CD14-positive monocyte (primary cell): ENCODE measurements at regions not wholly inside any gene's neighbourhood (a gene's known extent, or its start where the extent isn't known, plus 50 kb on each side); places are given as distances from the start of the nearest gene placed in this dataset.
A peak's percentile ranks its signal among the peaks of the same experiment; 100 is the strongest.

ENCODE experiments used
- DNase-seq, 3 donors: peaks; one replicate each; pipeline ENCODE4 v3.0.0-alpha.2; 2011 to 2022
- H2AFZ ChIP-seq: 2 replicates; pipeline ENCODE4 v1.6.0; 2012; ENCODE audit warnings: mild to moderate bottlenecking, low read depth, low read length, inconsistent platforms; ENCODE audit not compliant: insufficient read depth, poor library complexity, severe bottlenecking
- H3K27ac ChIP-seq, 2 donors: 1 replicate in 1 of 2; 2 replicates in 1 of 2; pipeline ENCODE4 v1.5.1; 2012 to 2013; ENCODE audit warnings: low read length in 2 of 2, control low read depth in 1 of 2, inconsistent platforms in 1 of 2, low read depth in 1 of 2, mild to moderate bottlenecking in 1 of 2
- H3K27me3 ChIP-seq, 2 donors: one replicate each; pipeline versions ENCODE4 v1.6.0 to v1.6.1; 2011 to 2013; ENCODE audit warnings: low read length in 2 of 2; ENCODE audit not compliant: control insufficient read depth in 2 of 2, insufficient read depth in 2 of 2
- H3K36me3 ChIP-seq, 2 donors: replicated peaks in 1 of 2; 1 replicate in 1 of 2; 2 replicates in 1 of 2; pipeline versions ENCODE4 v1.5.1 to v1.6.1; 2012 to 2013; ENCODE audit warnings: low read length in 2 of 2, control low read depth in 1 of 2, inconsistent platforms in 1 of 2, mild to moderate bottlenecking in 1 of 2; ENCODE audit not compliant: insufficient read depth in 2 of 2, control insufficient read depth in 1 of 2
- H3K4me1 ChIP-seq, 2 donors: 1 replicate in 1 of 2; 2 replicates in 1 of 2; pipeline versions ENCODE4 v1.5.1 to v1.6.1; 2012 to 2013; ENCODE audit warnings: low read length in 2 of 2, control low read depth in 1 of 2, inconsistent platforms in 1 of 2, mild to moderate bottlenecking in 1 of 2, moderate library complexity in 1 of 2; ENCODE audit not compliant: insufficient read depth in 2 of 2, control insufficient read depth in 1 of 2
- H3K4me2 ChIP-seq: replicated peaks from 2 replicates; pipeline ENCODE3; 2012; ENCODE audit warnings: low read length, moderate library complexity, mild to moderate bottlenecking; ENCODE audit not compliant: poor library complexity, severe bottlenecking; ENCODE audit errors: extremely low read depth
- H3K4me3 ChIP-seq, 3 experiments: fragments of 200-600 bp in 1 of 3; sonication (generic) in 1 of 3; replicated peaks in 1 of 3; 1 replicate in 2 of 3; 2 replicates in 1 of 3; pipeline ENCODE4 v1.5.1; 2011 to 2013; ENCODE audit warnings: low read length in 3 of 3, mild to moderate bottlenecking in 3 of 3, control low read depth in 2 of 3, low read depth in 2 of 3, inconsistent platforms in 1 of 3, moderate library complexity in 1 of 3
- H3K79me2 ChIP-seq: 2 replicates; pipeline ENCODE4 v1.6.0; 2012; ENCODE audit warnings: mild to moderate bottlenecking, control low read depth, inconsistent platforms, low read length, moderate library complexity; ENCODE audit not compliant: insufficient read depth
- H3K9ac ChIP-seq: 2 replicates; pipeline ENCODE4 v1.6.0; 2017; ENCODE audit warnings: low read length, mild to moderate bottlenecking; ENCODE audit not compliant: insufficient read depth, poor library complexity, severe bottlenecking
- H3K9me3 ChIP-seq, 2 donors: replicated peaks in 1 of 2; 1 replicate in 1 of 2; 2 replicates in 1 of 2; pipeline versions ENCODE4 v1.5.1 to v1.6.1; 2012 to 2013; ENCODE audit warnings: low read length in 2 of 2, control low read depth in 1 of 2; ENCODE audit not compliant: control insufficient read depth in 1 of 2, insufficient read depth in 1 of 2
- H4K20me1 ChIP-seq: 2 replicates; pipeline ENCODE4 v1.6.0; 2012; ENCODE audit warnings: mild to moderate bottlenecking, low read length, control low read depth, moderate library complexity; ENCODE audit not compliant: insufficient read depth
- H3K27ac Mint-ChIP-seq, 7 donors: one replicate each; pipeline ENCODE4 v1.8.0; 2020; ENCODE audit warnings: mild to moderate bottlenecking in 7 of 7, mixed read lengths in 7 of 7, moderate library complexity in 6 of 7, inconsistent platforms in 2 of 7
- H3K27me3 Mint-ChIP-seq, 3 donors: one replicate each; pipeline ENCODE4 v1.8.0; 2021 to 2022; ENCODE audit warnings: low read depth in 3 of 3, mild to moderate bottlenecking in 3 of 3, mixed read lengths in 3 of 3, moderate library complexity in 3 of 3, inconsistent platforms in 1 of 3
- H3K36me3 Mint-ChIP-seq, 2 donors: one replicate each; pipeline ENCODE4 v1.8.0; 2020; ENCODE audit warnings: mixed read lengths in 2 of 2, inconsistent platforms in 1 of 2, mild to moderate bottlenecking in 1 of 2
- H3K4me1 Mint-ChIP-seq: one replicate; pipeline ENCODE4 v1.8.0; 2020; ENCODE audit warnings: mild to moderate bottlenecking, mixed read lengths
- H3K4me3 Mint-ChIP-seq, 2 donors: one replicate each; pipeline ENCODE4 v1.8.0; 2020; ENCODE audit warnings: mild to moderate bottlenecking in 2 of 2, mixed read lengths in 2 of 2, moderate library complexity in 1 of 2
- H3K9me3 Mint-ChIP-seq, 7 donors: one replicate each; pipeline ENCODE4 v1.8.0; 2020 to 2022; ENCODE audit warnings: mixed read lengths in 7 of 7, mild to moderate bottlenecking in 6 of 7, moderate library complexity in 6 of 7, inconsistent platforms in 2 of 7
- WGBS: methylation state at CpG from one replicate; pipeline ENCODE4 v1.1.5; 2013; ENCODE audit warnings: missing lambda C conversion rate; ENCODE audit not compliant: insufficient coverage; 5-methylcytosine and 5-hydroxymethylcytosine counted together
- intact Hi-C, 2 donors: fragments of 100-400 bp; cut with micrococcal nuclease; formaldehyde crosslinking; loops; one replicate each; pipeline versions ENCODE4 v1.15.0 to v1.15.1; 2023
- TF ChIP-seq, protein P1 (sequence below): fragments of 200-600 bp; IDR thresholded peaks from one replicate; pipeline ENCODE4 v1.8.0; 2022; ENCODE audit warnings: antibody characterized with exemption, mild to moderate bottlenecking

DNA sequence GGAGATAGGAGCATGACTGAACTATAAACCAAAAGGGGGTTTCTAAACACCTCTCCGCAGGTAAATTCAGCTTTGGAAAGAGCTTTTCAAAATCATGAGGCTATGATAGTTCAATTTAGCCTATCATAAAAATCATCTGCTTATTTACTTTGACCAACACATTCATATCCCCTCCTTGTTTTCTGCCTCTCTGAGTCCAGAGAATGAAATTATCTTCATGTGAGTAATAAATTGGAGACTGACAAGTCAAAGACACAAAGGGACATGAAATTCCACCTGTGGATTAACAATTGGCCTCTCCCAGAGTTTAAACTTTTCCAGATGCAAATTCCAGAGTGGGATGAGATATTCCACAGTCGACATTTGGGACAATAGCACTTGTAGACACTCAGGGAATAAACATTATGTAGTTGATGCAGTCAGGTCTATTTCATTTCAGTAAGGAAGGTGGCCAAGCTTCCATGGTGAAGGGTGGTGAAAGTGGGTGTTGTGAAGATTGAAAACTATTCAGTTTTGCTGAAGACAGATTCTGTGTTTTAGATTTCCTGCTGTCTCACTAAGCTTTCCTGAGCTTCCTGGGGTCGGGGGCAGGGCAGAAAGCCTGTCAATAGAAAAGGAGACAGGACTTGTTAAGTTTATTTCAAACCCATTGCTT is 84.7 kb downstream of the CDC42EP3 start:
- peaks cover 0 to 5% of the 10 kb centered on the region in 2 donors for H3K36me3 Mint-ChIP-seq
- peaks cover 4 to 10% (median 6%) of the 10 kb centered on the region in 3 donors for H3K27me3 Mint-ChIP-seq
- intact Hi-C loops = loop anchor here in 1 of 2 donors (5.0 kb wide), 2 partner anchors 36 to 51 kb away; no protein-coding TSS in a partner anchor
- H3K4me3 ChIP-seq = peak overlapping the region in 1 of 3 experiments; percentile 19
- no peaks in the 10 kb centered on the region for H4K20me1 ChIP-seq
- DNase-seq = no peak
- H3K27ac Mint-ChIP-seq = peak overlapping the region in 5 of 7 donors; percentile 5 to 69 (median 19)
- TF ChIP-seq, protein P1, sequence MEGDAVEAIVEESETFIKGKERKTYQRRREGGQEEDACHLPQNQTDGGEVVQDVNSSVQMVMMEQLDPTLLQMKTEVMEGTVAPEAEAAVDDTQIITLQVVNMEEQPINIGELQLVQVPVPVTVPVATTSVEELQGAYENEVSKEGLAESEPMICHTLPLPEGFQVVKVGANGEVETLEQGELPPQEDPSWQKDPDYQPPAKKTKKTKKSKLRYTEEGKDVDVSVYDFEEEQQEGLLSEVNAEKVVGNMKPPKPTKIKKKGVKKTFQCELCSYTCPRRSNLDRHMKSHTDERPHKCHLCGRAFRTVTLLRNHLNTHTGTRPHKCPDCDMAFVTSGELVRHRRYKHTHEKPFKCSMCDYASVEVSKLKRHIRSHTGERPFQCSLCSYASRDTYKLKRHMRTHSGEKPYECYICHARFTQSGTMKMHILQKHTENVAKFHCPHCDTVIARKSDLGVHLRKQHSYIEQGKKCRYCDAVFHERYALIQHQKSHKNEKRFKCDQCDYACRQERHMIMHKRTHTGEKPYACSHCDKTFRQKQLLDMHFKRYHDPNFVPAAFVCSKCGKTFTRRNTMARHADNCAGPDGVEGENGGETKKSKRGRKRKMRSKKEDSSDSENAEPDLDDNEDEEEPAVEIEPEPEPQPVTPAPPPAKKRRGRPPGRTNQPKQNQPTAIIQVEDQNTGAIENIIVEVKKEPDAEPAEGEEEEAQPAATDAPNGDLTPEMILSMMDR = no peak
- peak overlapping the region; percentile 24 for H3K4me2 ChIP-seq
- H3K27me3 ChIP-seq = peaks cover 0 to 2% of the 10 kb centered on the region in 2 donors
- H2AFZ ChIP-seq = no peak overlapping the region
- H3K4me1 Mint-ChIP-seq = peaks cover 61% of the 10 kb centered on the region
- peak overlapping the region in 1 of 2 donors; percentile 14 for H3K27ac ChIP-seq
- H3K4me3 Mint-ChIP-seq = no peak overlapping the region
- no peaks in the 10 kb centered on the region for H3K79me2 ChIP-seq
- 100% methylated on average over 1 of the region's 3 CpGs for WGBS
- no peaks in the 10 kb centered on the region for H3K9me3 Mint-ChIP-seq
- no peaks in the 10 kb centered on the region for H3K36me3 ChIP-seq
- H3K9me3 ChIP-seq = no peaks in the 10 kb centered on the region
- peaks cover 37 to 51% of the 10 kb centered on the region in 2 donors for H3K4me1 ChIP-seq
- no peak overlapping the region for H3K9ac ChIP-seq

DNA sequence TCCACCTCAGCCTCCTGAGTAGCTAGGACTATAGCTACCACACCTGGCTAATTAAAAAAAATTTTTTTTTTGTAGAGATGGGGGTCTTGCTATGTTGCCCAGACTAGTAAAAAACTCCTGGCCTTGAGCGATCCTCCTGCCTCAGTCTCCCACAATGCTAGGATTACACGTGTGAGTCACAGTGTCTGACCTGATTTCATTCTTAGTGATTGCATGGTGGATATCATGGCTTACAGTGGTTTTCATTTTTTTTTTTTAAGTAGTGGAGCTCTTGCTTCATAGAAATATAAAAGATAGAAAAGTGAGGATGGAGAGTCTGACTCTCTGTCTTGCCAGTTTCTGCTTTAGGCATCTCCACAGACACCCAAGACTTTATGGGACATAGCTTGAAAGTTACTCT is 83.6 kb downstream of the CDC42EP3 start:
- Mint-ChIP-seq H3K9me3 (no peaks in the 10 kb centered on the region), H3K27ac (peak overlapping the region in 1 of 7 donors; percentile 24)
- DNase-seq = no peak

More for the DNA sequence above, 83.6 kb downstream of the CDC42EP3 start:
- Histone ChIP-seq H3K36me3 (no peaks in the 10 kb centered on the region), H3K79me2 (no peaks in the 10 kb centered on the region), H3K4me2 (no peak overlapping the region), H2AFZ (no peak overlapping the region), H3K4me1 (peaks cover 35 to 48% of the 10 kb centered on the region in 2 donors), H3K9me3 (no peaks in the 10 kb centered on the region), H3K4me3 (no peak overlapping the region), H3K27ac (no peak overlapping the region), H4K20me1 (no peaks in the 10 kb centered on the region), H3K9ac (no peak overlapping the region), H3K27me3 (no peaks in the 10 kb centered on the region)
- intact Hi-C loops = loop anchor here in 1 of 2 donors (5.0 kb wide), 2 partner anchors 34 to 49 kb away; no protein-coding TSS in a partner anchor
- H3K4me1 Mint-ChIP-seq = peaks cover 59% of the 10 kb centered on the region
- TF ChIP-seq, protein P1 = no peak
- H3K36me3 Mint-ChIP-seq = peaks cover 0 to 5% of the 10 kb centered on the region in 2 donors
- H3K4me3 Mint-ChIP-seq = no peak overlapping the region
- no CpG with 5 or more reads among the region's 2 CpGs for WGBS
- H3K27me3 Mint-ChIP-seq = peaks cover 4 to 10% (median 5%) of the 10 kb centered on the region in 3 donors
